GM18502 (cell line): ENCODE measurements at regions not wholly inside any gene's neighbourhood (a gene's known extent, or its start where the extent isn't known, plus 50 kb on each side); places are given as distances from the start of the nearest gene placed in this dataset.

Source experiments
- ATAC-seq: cut with Tn5 transposase; IDR thresholded peaks from one replicate; pipeline ENCODE4 v1.9.1; 2021; ENCODE audit warnings: mild to moderate bottlenecking; ENCODE audit not compliant: unreplicated experiment, poor library complexity

DNA sequence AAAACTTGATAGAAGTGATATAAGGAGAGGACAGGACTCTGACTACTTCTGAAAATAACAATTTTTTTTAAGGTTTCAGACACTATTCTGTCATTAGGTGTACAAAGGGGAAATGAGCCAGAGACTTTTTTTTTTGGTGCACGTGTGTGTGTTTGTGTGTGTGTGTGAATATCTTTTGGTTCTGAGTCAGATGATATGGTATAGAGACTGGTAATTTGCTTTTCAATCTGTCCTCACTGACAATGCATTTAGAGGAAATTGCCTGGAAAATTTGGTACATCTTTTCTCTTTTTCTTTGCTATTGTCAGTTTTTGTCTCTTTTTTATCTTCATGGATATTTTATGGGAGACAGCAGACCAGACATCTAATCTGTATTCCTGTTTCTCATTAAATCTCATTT is 59.3 kb downstream of the DDIT4L start:
- no peak for ATAC-seq

DNA sequence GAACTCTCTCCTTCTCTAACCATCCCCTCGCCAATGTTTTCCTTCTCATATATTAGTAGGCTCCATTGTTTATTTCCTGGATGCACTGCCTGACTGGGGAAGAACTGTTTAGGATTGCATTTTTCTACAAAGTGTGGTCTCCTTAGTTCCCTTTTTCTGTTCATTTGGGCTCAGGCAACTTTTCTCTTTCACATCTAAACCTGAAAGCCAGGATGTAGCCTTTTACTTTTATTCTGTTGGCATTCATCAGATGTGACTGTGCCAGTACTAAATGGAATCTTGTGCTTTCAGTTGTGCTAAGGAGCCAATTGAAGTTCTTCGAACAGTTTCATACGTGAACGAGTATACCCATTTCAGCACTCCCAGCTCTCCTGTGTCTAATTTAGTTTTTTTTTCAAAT is 59.8 kb downstream of the DDIT4L start:
- ATAC-seq: no peak

DNA sequence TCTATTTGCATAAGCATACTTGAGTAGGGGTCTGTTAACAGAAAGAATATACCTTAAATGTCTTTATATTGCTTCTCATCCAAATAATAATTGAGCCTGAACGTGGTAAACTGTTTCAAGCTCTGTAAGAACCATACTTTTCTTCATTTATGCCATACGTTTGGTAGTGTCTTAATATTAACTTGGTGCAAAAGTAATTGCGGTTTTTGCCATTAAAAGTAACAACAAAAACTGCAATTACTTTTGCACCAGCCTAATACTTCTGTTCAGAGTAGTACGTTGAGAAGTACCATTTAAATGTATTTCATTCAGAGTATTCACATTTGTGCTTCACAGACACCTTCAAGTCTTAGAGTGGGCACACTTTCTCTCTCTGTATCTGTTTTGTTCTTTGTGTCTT is 60.5 kb downstream of the DDIT4L start:
- ATAC-seq: no peak

DNA sequence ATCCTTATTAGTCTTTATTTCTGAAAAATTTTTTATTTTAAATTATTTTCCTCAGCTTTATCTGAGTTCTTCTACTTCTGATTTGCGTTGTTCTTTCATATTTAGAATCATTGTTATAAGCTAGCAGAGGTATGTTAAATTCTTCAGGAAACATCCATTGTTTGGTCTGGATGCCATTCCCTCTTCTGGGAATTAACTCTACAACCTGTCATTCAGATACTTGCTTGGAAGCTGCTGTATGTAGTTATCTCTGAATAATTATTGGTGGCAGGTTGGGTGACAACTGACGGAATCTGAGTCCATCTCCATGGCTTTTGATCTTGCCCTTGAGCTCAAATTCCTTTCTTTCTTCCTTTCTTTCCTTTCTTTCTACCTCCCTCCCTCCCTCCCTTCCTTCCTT is 61.9 kb downstream of the DDIT4L start:
- no peak for ATAC-seq

DNA sequence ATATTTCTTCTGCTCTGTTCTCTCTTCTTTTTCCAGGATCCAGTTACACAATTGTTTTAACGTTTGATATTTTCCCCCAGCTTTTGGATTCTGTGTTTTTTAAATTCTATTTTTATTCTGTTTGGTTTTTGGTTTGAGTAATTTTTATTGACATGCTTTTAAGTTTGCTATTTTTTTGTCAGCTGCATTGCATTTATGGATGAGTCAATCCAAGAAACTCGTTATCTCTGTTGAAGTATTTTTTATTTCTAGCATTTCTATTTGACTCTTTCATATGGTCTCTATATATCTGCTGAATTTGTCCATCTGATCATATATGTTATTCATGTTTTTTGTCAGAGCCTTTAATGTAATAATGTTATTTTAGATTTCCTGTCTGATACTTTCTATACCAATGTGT is 65.6 kb downstream of the DDIT4L start:
- no peak for ATAC-seq

DNA sequence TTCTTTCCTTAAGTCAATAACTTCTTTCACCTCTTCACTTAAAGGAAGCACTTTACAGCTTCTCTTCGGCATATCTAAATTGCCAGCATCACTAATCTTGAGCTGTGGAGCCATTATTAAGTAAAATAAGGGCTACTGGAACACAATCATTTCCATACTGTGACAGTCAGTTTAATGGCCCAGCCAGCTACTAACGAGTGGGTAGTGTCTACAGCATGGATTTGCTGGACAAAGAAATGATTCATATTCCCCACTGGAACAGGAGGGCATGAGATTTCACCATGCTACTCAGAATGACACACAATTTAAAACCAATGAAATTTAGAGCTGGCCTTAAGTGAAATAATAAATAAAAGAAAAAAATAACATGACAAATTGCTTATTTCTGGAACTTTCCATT is 72.1 kb downstream of the DDIT4L start:
- ATAC-seq: no peak

DNA sequence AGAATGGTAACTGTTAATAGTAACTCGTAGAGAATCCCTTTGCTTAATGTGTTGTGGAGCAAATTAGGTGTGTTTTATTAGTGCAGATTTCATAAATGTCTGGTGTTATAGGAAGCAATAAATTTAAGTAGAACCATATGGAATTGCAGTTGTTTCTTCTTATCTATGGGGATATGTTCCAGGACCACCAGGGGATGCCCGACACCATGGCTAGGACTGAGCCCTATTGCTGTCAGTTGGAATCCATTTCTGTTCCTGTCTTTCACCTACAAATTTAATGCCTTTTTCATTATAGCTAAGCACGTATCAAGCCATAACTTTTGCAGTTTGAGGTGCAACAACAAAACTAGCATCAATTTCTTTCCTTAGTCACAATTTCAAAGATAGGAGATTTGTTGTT is 72.5 kb downstream of the DDIT4L start:
- ATAC-seq: no peak

DNA sequence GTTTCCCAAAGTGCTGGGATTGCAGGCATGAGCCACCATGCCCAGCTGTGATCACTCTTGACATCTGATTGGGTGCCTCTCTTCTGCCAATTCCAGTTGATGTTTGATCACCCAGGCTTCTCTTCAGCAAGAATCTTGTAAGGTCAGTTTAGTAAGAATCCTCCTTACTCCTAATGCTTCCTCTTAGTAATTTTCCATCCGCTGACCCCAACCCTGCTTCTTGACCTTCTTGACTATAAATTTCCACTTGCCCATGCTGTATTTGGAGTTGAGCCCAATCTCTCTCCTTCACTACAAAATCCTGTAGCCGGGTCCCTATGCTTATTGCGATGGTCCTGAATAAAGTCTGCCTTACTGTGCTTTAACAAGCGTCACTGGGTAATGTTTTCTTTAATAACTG is 75.4 kb downstream of the DDIT4L start:
- no peak for ATAC-seq

DNA sequence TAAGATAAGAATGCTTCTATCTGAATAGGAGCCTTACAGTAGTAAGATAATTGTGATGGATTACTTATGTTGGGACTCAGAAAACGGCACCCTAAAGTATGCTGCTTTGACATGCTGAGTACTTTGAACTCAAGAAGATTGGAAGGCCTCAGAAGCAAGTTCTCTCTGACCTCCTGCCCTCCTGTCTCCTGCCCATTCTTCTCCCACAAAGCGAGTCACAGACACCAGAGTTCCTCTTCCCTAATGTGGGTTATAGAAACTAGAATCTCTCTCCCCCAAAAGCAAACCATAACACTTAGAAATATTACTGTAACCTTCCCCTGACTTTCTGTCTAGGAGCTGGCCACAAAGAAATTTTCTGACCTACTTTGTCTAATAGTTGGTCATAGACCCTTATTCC is 76.5 kb downstream of the DDIT4L start:
- ATAC-seq: no peak

DNA sequence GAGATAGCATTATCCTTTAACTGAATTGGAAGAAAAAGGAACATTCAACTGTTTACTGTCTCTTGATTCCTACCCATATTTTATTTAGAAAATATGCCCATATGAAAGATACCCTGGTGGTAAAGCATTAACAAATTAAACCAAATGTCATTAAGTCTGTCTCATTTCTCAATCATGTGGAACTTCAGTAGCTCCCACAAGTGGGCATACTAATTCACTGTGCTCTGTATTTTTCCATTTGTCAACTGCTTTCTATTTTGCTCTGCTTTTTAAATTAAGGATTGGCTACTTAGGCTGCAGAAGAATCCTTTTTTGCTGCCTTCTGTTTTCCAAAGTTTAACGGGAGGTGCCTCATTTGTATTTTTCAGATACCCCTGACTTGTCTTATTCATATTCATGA is 77.2 kb downstream of the DDIT4L start:
- no peak for ATAC-seq

DNA sequence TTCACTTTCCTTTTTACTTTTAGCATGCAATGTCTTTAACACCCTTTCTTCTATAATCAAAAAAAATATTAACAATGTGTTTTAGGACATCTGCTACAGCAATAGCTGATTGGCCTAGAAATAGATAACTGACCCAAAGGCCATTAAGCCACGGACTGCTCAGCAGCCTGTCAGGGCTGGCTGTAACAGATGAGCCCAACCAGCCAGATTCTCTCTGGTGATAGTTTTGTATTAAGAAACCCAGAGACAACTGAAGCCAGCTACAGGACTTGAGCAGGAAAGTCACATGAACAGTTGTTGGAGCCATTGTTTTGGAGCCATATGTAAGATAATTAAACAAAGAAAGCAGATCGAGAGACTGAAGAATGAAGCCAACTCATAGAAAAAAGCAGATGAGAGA is 80.3 kb downstream of the DDIT4L start:
- ATAC-seq: no peak

DNA sequence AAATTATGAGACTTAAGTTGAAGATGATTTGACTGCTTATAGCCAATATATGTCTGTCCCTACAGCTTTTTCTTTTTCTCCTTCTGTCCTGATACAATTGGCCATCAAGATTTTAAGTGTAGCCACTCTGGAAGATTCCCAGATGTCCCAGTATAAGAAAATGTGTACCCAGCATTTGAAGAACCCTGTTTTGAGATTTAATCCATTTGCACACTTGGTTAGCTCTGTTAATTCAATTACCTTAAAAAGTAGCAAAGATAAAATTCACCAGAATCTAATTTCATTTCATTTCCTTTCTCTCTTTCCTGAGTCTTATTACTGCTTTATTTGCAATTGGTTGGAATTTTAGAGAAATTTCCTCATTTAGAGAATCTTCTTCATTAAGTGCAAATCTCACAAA is 81.4 kb downstream of the DDIT4L start:
- ATAC-seq: no peak

DNA sequence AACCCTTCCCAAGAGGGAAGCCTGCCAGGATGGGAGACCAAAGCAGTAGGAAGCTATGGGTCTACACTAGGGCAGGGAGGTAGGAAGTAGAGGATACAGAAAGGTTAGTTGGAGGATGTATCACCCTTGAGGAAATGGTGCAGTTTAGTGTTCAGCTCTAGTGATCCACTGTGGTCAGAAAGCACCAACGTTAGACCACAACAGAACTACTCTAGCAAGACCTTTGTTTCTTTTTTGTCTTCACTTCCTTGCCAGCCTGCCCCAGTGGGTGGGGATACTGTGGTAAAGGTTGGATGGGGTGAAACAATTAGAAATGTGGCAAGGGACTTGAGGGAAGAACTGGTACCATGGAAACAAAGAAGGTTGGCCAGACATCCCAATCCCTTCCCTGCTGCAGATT is 83.3 kb downstream of the DDIT4L start:
- peak; percentile 99 for ATAC-seq

DNA sequence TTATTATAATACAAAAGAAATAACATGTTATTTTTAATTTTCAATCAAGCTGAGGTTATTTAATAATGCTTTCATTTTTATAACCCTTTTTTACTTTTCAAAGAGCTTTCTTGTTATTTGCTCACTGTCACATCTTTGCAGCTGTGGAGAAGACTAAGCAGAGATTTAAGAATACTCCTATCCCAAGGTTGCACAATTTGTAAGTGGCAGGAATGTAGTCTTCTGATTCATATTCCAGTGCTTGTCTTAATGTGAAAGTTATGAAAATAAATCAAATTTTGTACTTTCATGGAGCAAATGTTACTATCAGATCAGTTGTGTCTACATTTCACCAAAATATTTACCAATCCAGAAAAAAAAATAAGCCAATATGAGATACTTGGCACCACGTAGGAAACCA is 86.6 kb downstream of the DDIT4L start:
- ATAC-seq: no peak

DNA sequence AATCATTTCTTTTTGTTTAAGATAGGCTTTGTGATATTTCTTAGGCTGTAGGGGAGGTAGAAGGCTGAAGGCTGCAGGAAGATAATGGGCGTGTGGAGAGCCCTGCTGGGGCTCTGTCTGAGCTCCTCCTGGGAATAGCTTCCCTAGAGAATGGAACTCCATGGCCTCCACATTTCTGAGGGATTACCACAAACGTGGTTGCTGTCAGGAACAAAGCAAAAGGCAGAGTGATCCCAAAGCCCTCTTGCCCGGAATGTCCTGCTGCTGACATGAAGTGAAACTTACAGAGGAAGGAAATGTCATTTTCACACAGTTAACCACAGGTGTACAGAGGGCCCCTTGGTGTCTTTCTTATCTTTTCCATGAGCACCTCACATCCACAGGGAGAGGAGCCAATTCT is 89.3 kb downstream of the DDIT4L start:
- ATAC-seq: peak; percentile 73

DNA sequence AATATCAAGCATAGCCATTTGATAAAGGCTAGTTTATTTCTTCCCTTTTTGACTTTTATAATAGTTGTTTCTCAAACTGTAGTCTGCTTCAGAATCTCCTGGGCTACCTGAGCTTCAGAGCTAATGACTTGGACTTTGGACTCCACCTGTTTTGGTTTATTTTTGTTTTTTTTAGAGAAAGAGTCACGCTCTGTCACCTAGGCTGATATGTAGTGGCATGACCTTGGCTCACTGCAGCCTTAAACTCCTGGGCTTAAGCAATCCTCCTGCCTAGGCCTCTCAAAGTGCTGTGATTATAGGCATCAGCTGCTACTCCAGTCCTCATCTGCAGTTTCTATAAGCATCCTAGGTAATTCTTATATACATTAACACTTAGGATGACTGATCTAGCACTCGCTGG is 90.5 kb downstream of the DDIT4L start:
- ATAC-seq: no peak

DNA sequence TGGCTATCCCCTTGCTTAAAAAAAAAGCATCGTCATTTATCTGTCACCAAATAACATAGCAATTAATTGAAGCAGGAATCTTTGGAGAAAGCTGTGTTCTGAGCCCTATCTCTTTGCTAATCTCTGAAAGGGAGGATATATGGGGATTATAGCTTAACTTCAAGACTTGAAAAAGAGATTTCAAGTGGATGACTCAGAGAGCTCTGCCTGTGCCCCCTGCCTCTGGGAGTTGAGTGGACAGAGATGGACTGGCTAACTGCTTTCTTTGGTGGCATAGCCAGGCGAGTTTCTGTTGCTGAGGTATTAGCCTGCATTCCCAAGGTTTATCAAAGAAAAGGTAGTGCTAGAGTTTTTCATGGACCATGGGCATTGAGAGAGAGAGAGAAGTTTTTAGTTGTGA is 91.6 kb downstream of the DDIT4L start:
- ATAC-seq: no peak

DNA sequence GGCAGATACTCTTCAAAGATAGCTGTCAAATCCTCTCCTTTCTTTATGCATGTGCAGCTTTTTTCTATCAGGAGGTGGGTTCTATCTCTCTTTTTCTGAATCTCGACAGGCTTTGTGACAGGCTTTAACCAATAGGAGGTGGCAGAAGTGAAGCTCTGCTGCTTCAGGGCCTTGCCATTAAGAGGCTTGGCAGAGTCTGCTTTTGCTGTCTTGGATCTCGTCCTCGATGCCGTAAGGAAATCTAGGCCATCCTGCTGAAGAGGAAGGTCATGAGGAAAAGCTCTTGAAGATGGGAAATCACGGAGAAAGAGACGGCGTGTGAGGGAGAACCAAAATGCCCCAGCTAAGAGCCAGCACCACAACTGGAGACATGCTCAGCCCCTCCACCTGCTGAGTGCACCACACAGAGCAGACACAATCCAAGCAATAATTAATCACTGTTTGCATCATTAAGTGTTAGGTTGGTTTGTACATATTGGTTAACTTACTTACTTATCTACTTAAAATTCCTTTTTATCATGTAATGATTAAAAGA is 92.2 kb downstream of the DDIT4L start:
- no peak for ATAC-seq

DNA sequence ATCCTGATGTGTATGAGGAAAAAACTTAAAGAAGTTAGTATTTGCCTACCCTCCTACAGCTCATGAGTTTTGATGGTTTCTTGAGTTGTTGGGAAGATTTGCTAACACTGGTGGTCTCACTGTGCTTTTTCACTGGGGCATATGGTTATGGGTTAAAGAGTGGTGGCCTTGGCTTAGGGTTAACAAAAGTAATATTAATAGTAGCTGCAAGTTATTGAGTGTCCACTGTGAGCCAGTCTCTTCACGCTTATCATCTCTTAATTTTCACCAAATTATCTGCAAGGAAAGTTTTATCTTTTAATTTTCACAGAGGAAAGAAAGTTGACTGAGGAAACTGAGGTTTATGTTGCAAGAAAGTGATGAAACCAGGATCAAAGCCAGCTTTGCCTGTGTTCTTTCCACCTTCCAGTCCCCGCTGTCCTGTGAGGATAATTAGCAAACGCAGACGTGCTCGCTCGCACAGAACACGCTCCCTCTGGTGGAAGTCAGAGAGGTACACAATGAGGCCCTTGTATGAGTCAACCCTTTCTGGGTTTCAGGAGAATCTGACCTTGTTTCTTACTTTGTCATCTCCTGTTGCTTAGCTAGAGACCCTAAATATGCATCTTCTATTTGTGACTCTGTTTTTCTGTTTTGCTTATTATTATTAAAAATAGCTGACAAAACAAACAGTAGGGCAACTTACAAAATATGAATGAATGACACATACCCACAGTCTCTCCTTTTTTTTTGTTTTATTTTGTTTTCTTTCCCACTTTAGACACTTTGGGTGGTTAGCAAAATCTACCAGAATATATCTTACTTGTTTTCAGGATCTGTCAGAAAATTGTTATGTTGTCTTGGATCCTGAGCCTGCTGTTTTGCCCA is 94.3 kb downstream of the DDIT4L start:
- peak; percentile 93 for ATAC-seq

DNA sequence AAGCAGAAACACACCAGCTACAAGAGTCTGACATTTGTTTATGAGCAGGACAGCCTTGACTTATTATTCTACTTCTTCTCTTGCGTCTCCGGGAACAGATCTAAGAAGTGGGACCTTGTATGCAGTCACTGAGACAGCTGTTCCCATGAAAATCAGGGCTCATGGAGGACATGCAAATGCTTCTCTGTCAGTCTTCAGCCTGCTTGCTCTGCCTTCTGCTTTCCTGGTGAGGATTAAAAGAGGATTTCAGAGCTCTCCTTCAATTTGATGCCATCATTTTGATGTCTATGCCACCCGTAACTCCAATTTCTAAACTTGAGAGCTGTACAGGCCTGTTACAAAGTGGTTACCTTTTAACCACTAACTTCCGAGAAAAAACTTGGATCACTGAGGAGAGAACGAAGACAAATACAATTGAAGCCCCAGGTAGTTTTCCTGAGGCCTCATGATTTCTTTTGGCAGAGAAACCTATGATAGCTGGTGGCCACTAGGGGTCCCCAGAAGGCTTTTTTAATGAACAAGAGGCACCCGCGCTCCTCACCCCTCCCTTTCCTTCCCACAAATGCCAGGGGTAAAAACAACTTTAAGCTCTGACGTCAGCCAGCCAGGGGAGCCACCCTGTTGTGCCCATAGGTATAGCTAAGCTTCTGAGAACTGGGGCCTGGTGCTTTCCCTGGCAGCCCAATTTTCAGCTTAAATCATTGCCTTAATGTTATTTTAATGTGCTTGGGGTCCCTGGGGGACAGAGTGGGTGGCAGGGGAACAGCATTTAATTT is 97.0 kb downstream of the DDIT4L start:
- ATAC-seq: peak; percentile 88

DNA sequence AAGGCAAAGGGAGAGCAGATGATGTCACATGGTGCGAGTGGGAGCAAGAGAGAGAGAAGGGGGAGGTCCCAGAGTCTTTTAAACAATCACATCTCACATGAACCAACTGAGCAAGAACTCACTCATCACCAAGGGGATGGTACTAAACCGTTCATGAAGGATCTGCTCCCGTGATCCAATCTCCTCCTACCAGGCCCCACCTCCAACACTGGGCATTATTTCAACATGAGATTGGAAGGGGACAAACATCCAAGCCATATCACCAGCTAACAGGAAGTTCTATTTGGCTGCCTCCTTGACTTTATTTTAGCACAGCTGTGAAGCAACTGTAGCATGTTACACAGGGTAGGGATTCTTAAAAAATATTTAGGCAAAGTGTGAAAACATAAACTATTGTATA is 102.5 kb downstream of the DDIT4L start:
- ATAC-seq: no peak
